ENCODE measurements at regions not wholly inside any gene's neighbourhood (a gene's known extent, or its start where the extent isn't known, plus 50 kb on each side); places are given as distances from the start of the nearest gene placed in this dataset.
"Not testable (repeated sequence)": the region's sequence is repeated elsewhere in the genome, so short reads cannot be mapped to it uniquely, and the experiment has no call there.

GRCh38 chr16:46426336-46426735 lies 194.8 kb downstream of the SHCBP1 start:
- DNase-seq (ENCODE audit: low read depth) = no peak
- TF ChIP-seq CTCF (IDR thresholded peaks at IDR 0.05; ENCODE audit: control insufficient read depth, extremely low read depth, insufficient read depth) = no peak
- H3K4me3 ChIP-seq (ENCODE audit: low read depth, low read length) = no peak overlapping the region

- no peak for TF ChIP-seq CTCF (IDR thresholded peaks at IDR 0.05; ENCODE audit: control insufficient read depth, extremely low read depth, insufficient read depth)
- no peak overlapping the region for H3K4me3 ChIP-seq (ENCODE audit: low read depth, low read length)
- DNase-seq (ENCODE audit: low read depth) = no peak
Observed at GRCh38 chr16:46404028-46404427, 217.2 kb downstream of the SHCBP1 start.

- DNase-seq (ENCODE audit: low read depth); H3K4me3 ChIP-seq (ENCODE audit: low read depth, low read length): not testable (repeated sequence)
Observed at GRCh38 chr16:46398559-46398958, 222.6 kb downstream of the SHCBP1 start.

- DNase-seq (ENCODE audit: low read depth); H3K4me3 ChIP-seq (ENCODE audit: low read depth, low read length): not testable (repeated sequence)
Observed at GRCh38 chr16:46396883-46397270, 224.3 kb downstream of the SHCBP1 start.

GRCh38 chr16:46396131-46396882 lies 224.9 kb downstream of the SHCBP1 start:
- DNase-seq (ENCODE audit: low read depth); H3K4me3 ChIP-seq (ENCODE audit: low read depth, low read length): not testable (repeated sequence)

GRCh38 chr16:46395391-46395921 lies 225.7 kb downstream of the SHCBP1 start:
- not testable (repeated sequence) for DNase-seq (ENCODE audit: low read depth); H3K4me3 ChIP-seq (ENCODE audit: low read depth, low read length)

- not testable (repeated sequence) for DNase-seq (ENCODE audit: low read depth)
Observed at GRCh38 chr16:46394963-46395362, 226.2 kb downstream of the SHCBP1 start.

GRCh38 chr16:46394149-46394548 lies 227.0 kb downstream of the SHCBP1 start:
- not testable (repeated sequence) for DNase-seq (ENCODE audit: low read depth); H3K4me3 ChIP-seq (ENCODE audit: low read depth, low read length)

More at GRCh38 chr16:46394963-46395362, 226.2 kb downstream of the SHCBP1 start:
- not testable (repeated sequence) for H3K4me3 ChIP-seq (ENCODE audit: low read depth, low read length)

- H3K4me3 ChIP-seq (ENCODE audit: low read depth, low read length); DNase-seq (ENCODE audit: low read depth): not testable (repeated sequence)
Observed at GRCh38 chr16:46392930-46393722, 228.1 kb downstream of the SHCBP1 start.

- DNase-seq (ENCODE audit: low read depth); H3K4me3 ChIP-seq (ENCODE audit: low read depth, low read length): not testable (repeated sequence)
Observed at GRCh38 chr16:46390660-46391462, 230.3 kb downstream of the SHCBP1 start.

GRCh38 chr16:46389561-46390041 lies 231.6 kb downstream of the SHCBP1 start:
- H3K4me3 ChIP-seq (ENCODE audit: low read depth, low read length) = not testable (repeated sequence)
- peak; percentile 72 for DNase-seq (ENCODE audit: low read depth)

GRCh38 chr16:46388939-46389491 lies 232.2 kb downstream of the SHCBP1 start:
- H3K4me3 ChIP-seq (ENCODE audit: low read depth, low read length); DNase-seq (ENCODE audit: low read depth): not testable (repeated sequence)

GRCh38 chr16:46388354-46388753 lies 232.8 kb downstream of the SHCBP1 start:
- H3K4me3 ChIP-seq (ENCODE audit: low read depth, low read length); DNase-seq (ENCODE audit: low read depth): not testable (repeated sequence)

- DNase-seq (ENCODE audit: low read depth); H3K4me3 ChIP-seq (ENCODE audit: low read depth, low read length): not testable (repeated sequence)
Observed at GRCh38 chr16:46387720-46388119, 233.5 kb downstream of the SHCBP1 start.

GRCh38 chr16:46386805-46387620 lies 234.2 kb downstream of the SHCBP1 start:
- DNase-seq (ENCODE audit: low read depth) = not testable (repeated sequence)

More at GRCh38 chr16:46386805-46387620, 234.2 kb downstream of the SHCBP1 start:
- H3K4me3 ChIP-seq (ENCODE audit: low read depth, low read length) = not testable (repeated sequence)
